H1 (cell line): ENCODE measurements at regions not wholly inside any gene's neighbourhood (a gene's known extent, or its start where the extent isn't known, plus 50 kb on each side); places are given as distances from the start of the nearest gene placed in this dataset.

Experiments
- CTCF ChIA-PET: fragments of 300-600 bp; sonication (Branson Sonifier 250); formaldehyde crosslinking; loops from one replicate; lab custom pipeline; 2021; ENCODE audit not compliant: partially characterized antibody; lab: Charles Lee
- POLR2A ChIA-PET: fragments of 300-600 bp; sonication (Branson Sonifier 250); formaldehyde crosslinking; loops from one replicate; lab custom pipeline; 2021; ENCODE audit warnings: inconsistent platforms; ENCODE audit not compliant: partially characterized antibody; lab: Charles Lee
- DNase-seq, 2 experiments: peaks; one replicate each; pipeline versions ENCODE4 v3.0.0 to v3.0.0-alpha.2; 2010 to 2022; ENCODE audit warnings: low spot score in 2 of 2, low read depth in 1 of 2, mixed read lengths in 1 of 2
- FAIRE-seq: peaks from 2 replicates; lab custom pipeline; 2011; peaks lifted over from hg19 to GRCh38; lab: Jason Lieb, UNC
- H2AFZ ChIP-seq: 2 replicates; pipeline ENCODE4 v1.8.1; 2012; ENCODE audit warnings: low read length, inconsistent platforms
- H2AK5ac ChIP-seq: 2 replicates; pipeline ENCODE4 v1.6.1; 2013; ENCODE audit warnings: low read depth, low read length
- H2BK120ac ChIP-seq: replicated peaks from 2 replicates; pipeline ENCODE3; 2013; ENCODE audit warnings: low read depth, low read length, inconsistent platforms
- H2BK12ac ChIP-seq: 2 replicates; pipeline ENCODE4 v1.6.1; 2013; ENCODE audit warnings: low read depth, low read length
- H2BK15ac ChIP-seq: 2 replicates; pipeline ENCODE4 v1.6.1; 2013; ENCODE audit warnings: low read length
- H2BK20ac ChIP-seq: 2 replicates; pipeline ENCODE4 v1.6.1; 2013; ENCODE audit warnings: low read length
- H2BK5ac ChIP-seq: 2 replicates; pipeline ENCODE4 v1.6.1; 2013; ENCODE audit warnings: low read depth, low read length
- H3K14ac ChIP-seq: 2 replicates; pipeline ENCODE4 v1.6.1; 2013; ENCODE audit warnings: inconsistent platforms; ENCODE audit not compliant: insufficient read length
- H3K18ac ChIP-seq: 2 replicates; pipeline ENCODE4 v1.6.1; 2013; ENCODE audit warnings: low read length; ENCODE audit errors: extremely low read depth
- H3K23ac ChIP-seq: 2 replicates; pipeline ENCODE4 v1.6.1; 2013; ENCODE audit warnings: inconsistent platforms; ENCODE audit not compliant: insufficient read length
- H3K23me2 ChIP-seq: 2 replicates; pipeline ENCODE4 v1.6.1; 2013; ENCODE audit warnings: low read depth, low read length
- H3K27ac ChIP-seq: 2 replicates; pipeline ENCODE4 v1.6.1; 2011; ENCODE audit warnings: low read depth, low read length, inconsistent platforms
- H3K27me3 ChIP-seq, 4 experiments: replicated peaks in 1 of 4; 1 replicate in 1 of 4; 2 replicates in 3 of 4; pipeline versions ENCODE4 v1.6.1 to v1.8.1; 2011 to 2013; ENCODE audit warnings: low read length in 3 of 4, mild to moderate bottlenecking in 3 of 4, inconsistent platforms in 2 of 4, mixed read lengths in 2 of 4, moderate library complexity in 1 of 4; ENCODE audit not compliant: control insufficient read depth in 3 of 4, insufficient read depth in 3 of 4; ENCODE audit errors: extremely low read depth in 1 of 4
- H3K36me3 ChIP-seq, 4 experiments: 2 replicates each; pipeline versions ENCODE4 v1.6.1 to v1.8.1; 2011 to 2013; ENCODE audit warnings: mild to moderate bottlenecking in 4 of 4, low read length in 3 of 4, moderate library complexity in 2 of 4, control low read depth in 1 of 4, inconsistent platforms in 1 of 4; ENCODE audit not compliant: insufficient read depth in 4 of 4, control insufficient read depth in 2 of 4
- H3K4ac ChIP-seq: replicated peaks from 2 replicates; pipeline ENCODE3; 2013; ENCODE audit warnings: low read length, low read depth, mixed read lengths, inconsistent platforms; ENCODE audit not compliant: insufficient read length
- H3K4me1 ChIP-seq, 4 experiments: replicated peaks in 1 of 4; 1 replicate in 1 of 4; 2 replicates in 3 of 4; pipeline versions ENCODE4 v1.6.1 to v1.8.1; 2011 to 2013; ENCODE audit warnings: low read length in 3 of 4, inconsistent platforms in 2 of 4, mixed read lengths in 1 of 4; ENCODE audit not compliant: insufficient read depth in 4 of 4, control insufficient read depth in 3 of 4
- H3K4me2 ChIP-seq, 2 experiments: 2 replicates each; pipeline versions ENCODE4 v1.6.1 to v1.8.1; 2011 to 2013; ENCODE audit warnings: low read depth in 2 of 2, low read length in 2 of 2, control low read depth in 1 of 2, inconsistent platforms in 1 of 2, mild to moderate bottlenecking in 1 of 2; ENCODE audit not compliant: insufficient read depth in 1 of 2
- H3K4me3 ChIP-seq, 4 experiments: fragments of 200-600, 300-600 bp in 1 of 4; sonication (generic), shearing (Covaris generic), sonication (Bioruptor Twin) in 1 of 4; 2 replicates each; pipeline versions ENCODE4 v1.5.1 to v1.8.1; 2011 to 2016; ENCODE audit warnings: low read length in 4 of 4, low read depth in 3 of 4, control low read depth in 2 of 4, inconsistent platforms in 2 of 4, mild to moderate bottlenecking in 2 of 4, mixed read lengths in 1 of 4, moderate library complexity in 1 of 4; ENCODE audit not compliant: insufficient read depth in 2 of 4; ENCODE audit errors: extremely low read depth in 1 of 4
- H3K56ac ChIP-seq: replicated peaks from 2 replicates; pipeline ENCODE3; 2013; ENCODE audit warnings: low read depth, mild to moderate bottlenecking, mixed read lengths, low read length, inconsistent platforms; ENCODE audit not compliant: insufficient read length
- H3K79me1 ChIP-seq: 2 replicates; pipeline ENCODE4 v1.6.1; 2013; ENCODE audit warnings: low read depth, low read length, control low read depth
- H3K79me2 ChIP-seq, 2 experiments: 2 replicates each; pipeline versions ENCODE4 v1.6.1 to v1.8.1; 2012 to 2013; ENCODE audit warnings: low read length in 2 of 2, mild to moderate bottlenecking in 2 of 2, inconsistent platforms in 1 of 2; ENCODE audit not compliant: insufficient read depth in 2 of 2, control insufficient read depth in 1 of 2
- H3K9ac ChIP-seq, 4 experiments: replicated peaks in 1 of 4; 1 replicate in 1 of 4; 2 replicates in 3 of 4; pipeline versions ENCODE4 v1.6.1 to v1.8.1; 2011 to 2013; ENCODE audit warnings: low read depth in 3 of 4, low read length in 3 of 4, control low read depth in 2 of 4, mild to moderate bottlenecking in 2 of 4, moderate library complexity in 2 of 4, inconsistent platforms in 1 of 4; ENCODE audit errors: extremely low read depth in 1 of 4
- H3K9me3 ChIP-seq, 2 experiments: 2 replicates each; pipeline versions ENCODE4 v1.6.1 to v1.8.1; 2012 to 2013; ENCODE audit warnings: mild to moderate bottlenecking in 2 of 2, moderate library complexity in 2 of 2, control low read depth in 1 of 2, inconsistent platforms in 1 of 2, low read depth in 1 of 2, low read length in 1 of 2, mixed read lengths in 1 of 2; ENCODE audit not compliant: insufficient read depth in 2 of 2
- H4K20me1 ChIP-seq, 2 experiments: replicated peaks in 1 of 2; 2 replicates each; pipeline versions ENCODE3 to v1.8.1; 2011 to 2013; ENCODE audit warnings: inconsistent platforms in 2 of 2, low read length in 2 of 2, mild to moderate bottlenecking in 1 of 2; ENCODE audit not compliant: insufficient read depth in 2 of 2, control insufficient read depth in 1 of 2
- H4K5ac ChIP-seq: 2 replicates; pipeline ENCODE4 v1.6.1; 2013; ENCODE audit warnings: low read length, low read depth, mixed read lengths, inconsistent platforms; ENCODE audit not compliant: insufficient read length
- H4K8ac ChIP-seq: 2 replicates; pipeline ENCODE4 v1.8.0; 2013; ENCODE audit warnings: mild to moderate bottlenecking, moderate library complexity, low read length, inconsistent platforms; ENCODE audit not compliant: insufficient read depth; ENCODE audit errors: extremely low read depth
- H4K91ac ChIP-seq: replicated peaks from 2 replicates; pipeline ENCODE3; 2013; ENCODE audit warnings: low read length, mixed read lengths, inconsistent platforms; ENCODE audit not compliant: insufficient read length
- E2F6 ChIP-seq: IDR thresholded peaks from 2 replicates; pipeline ENCODE4 v1.6.1; 2012; ENCODE audit warnings: inconsistent platforms
- SAP30 ChIP-seq: fragments of 300-600 bp; sonication (generic); IDR thresholded peaks from 2 replicates; pipeline ENCODE4 v1.7.1; 2012; ENCODE audit warnings: low read length, moderate library complexity, mild to moderate bottlenecking, inconsistent platforms; ENCODE audit not compliant: insufficient read depth, insufficient replicate concordance
- WGBS, 2 experiments: shearing (Covaris generic) in 1 of 2; methylation state at CpG; one replicate each; pipeline versions ENCODE4 v1.1.6 to v1.1.7; 2013 to 2015; ENCODE audit warnings: low lambda C conversion rate in 2 of 2, mixed read lengths in 2 of 2, inconsistent platforms in 1 of 2, low coverage in 1 of 2, missing lambda C conversion rate in 1 of 2; ENCODE audit not compliant: insufficient replicate concordance in 2 of 2, insufficient coverage in 1 of 2, insufficient read length in 1 of 2; ENCODE audit errors: extremely low coverage in 1 of 2, missing lambda C conversion rate in 1 of 2; 5-methylcytosine and 5-hydroxymethylcytosine counted together
- TF ChIP-seq, protein P1 (sequence below), 3 experiments: IDR thresholded peaks; 1 replicate in 2 of 3; 2 replicates in 1 of 3; pipeline versions ENCODE4 v1.5.1 to v1.6.1; 2011; ENCODE audit warnings: low read length in 3 of 3, mild to moderate bottlenecking in 3 of 3, inconsistent platforms in 2 of 3, low read depth in 1 of 3, moderate library complexity in 1 of 3; ENCODE audit not compliant: insufficient read depth in 1 of 3; ENCODE audit errors: control extremely low read depth in 1 of 3

DNA sequence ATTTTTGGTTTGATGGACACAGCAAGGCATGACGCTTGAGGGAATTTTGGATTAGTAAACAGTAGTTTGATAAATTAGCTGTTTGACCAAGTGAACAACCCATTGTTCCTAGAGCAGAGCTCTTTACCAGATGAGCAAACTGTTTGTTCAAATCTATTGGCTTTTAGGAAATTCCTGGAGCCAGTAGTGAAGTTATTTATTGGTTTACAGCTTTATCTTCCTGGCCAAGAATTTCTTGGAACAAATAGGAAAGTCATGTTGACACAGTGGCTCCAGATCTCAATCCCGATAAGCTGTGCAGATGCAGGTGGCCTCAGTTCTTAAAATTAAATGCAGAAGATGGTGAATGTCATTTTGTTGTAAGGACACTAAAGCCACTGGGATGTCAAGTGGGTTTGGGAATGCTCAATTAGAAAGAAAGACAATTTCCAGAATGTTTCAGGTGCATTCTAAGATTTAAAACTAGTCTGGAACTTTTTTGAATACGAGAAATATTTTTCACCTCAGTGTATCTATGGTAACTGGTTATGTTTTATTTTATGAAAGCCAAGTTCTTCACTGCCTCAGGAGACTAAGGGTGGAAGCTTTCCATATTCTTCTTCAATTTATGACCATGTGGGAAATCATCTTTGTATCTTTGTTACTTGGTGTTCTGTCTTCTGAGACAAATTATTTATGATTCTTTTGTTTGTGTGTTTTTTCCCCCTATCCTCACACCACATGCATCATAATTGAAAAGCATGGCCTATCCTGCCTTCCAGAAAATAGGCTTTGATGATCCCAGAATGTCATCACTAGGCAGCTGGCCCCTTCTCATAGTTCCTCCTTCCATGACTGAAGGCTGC lies 554.5 kb downstream of the STIM2 start:
- H3K9ac ChIP-seq = no peak overlapping the region
- no peak overlapping the region for H4K8ac ChIP-seq
- H2BK15ac ChIP-seq = no peak overlapping the region
- no peak overlapping the region for H3K4ac ChIP-seq
- H3K36me3 ChIP-seq = no peaks in the 10 kb centered on the region; a peak in 1 of 8 replicates
- no peak overlapping the region for H3K27ac ChIP-seq
- no peak overlapping the region for H2BK5ac ChIP-seq
- no peak overlapping the region for H3K23ac ChIP-seq
- no peak for TF ChIP-seq E2F6
- TF ChIP-seq, protein P1, sequence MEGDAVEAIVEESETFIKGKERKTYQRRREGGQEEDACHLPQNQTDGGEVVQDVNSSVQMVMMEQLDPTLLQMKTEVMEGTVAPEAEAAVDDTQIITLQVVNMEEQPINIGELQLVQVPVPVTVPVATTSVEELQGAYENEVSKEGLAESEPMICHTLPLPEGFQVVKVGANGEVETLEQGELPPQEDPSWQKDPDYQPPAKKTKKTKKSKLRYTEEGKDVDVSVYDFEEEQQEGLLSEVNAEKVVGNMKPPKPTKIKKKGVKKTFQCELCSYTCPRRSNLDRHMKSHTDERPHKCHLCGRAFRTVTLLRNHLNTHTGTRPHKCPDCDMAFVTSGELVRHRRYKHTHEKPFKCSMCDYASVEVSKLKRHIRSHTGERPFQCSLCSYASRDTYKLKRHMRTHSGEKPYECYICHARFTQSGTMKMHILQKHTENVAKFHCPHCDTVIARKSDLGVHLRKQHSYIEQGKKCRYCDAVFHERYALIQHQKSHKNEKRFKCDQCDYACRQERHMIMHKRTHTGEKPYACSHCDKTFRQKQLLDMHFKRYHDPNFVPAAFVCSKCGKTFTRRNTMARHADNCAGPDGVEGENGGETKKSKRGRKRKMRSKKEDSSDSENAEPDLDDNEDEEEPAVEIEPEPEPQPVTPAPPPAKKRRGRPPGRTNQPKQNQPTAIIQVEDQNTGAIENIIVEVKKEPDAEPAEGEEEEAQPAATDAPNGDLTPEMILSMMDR (IDR thresholded peaks at IDR 0.05; ENCODE audit: control extremely low read depth in 1 of 3, insufficient read depth in 1 of 3, low read depth in 1 of 3, low read length in 3 of 3) = no peak
- TF ChIP-seq SAP30 = no peak
- H3K23me2 ChIP-seq = no peaks in the 10 kb centered on the region
- POLR2A ChIA-PET = no interaction called here
- no peak overlapping the region for H3K18ac ChIP-seq
- H4K91ac ChIP-seq = no peak overlapping the region
- H2BK20ac ChIP-seq = no peak overlapping the region
- H3K56ac ChIP-seq = no peak overlapping the region
- H3K27me3 ChIP-seq = no peaks in the 10 kb centered on the region
- H2BK120ac ChIP-seq = no peak overlapping the region
- no peak overlapping the region for H3K14ac ChIP-seq
- no peak for FAIRE-seq
- no peaks in the 10 kb centered on the region for H3K79me2 ChIP-seq
- no peak overlapping the region for H3K4me3 ChIP-seq
- no peak for DNase-seq
- H2AFZ ChIP-seq = no peak overlapping the region
- no peak overlapping the region for H3K4me2 ChIP-seq
- H3K9me3 ChIP-seq = peaks cover 3 to 12% of the 10 kb centered on the region in 2 experiments; a peak in 2 of 4 replicates
- H2AK5ac ChIP-seq = no peak overlapping the region
- no peak overlapping the region for H2BK12ac ChIP-seq
- no peaks in the 10 kb centered on the region for H3K79me1 ChIP-seq
- no peak overlapping the region for H4K5ac ChIP-seq
- H3K4me1 ChIP-seq = no peaks in the 10 kb centered on the region
- CTCF ChIA-PET = no interaction called here
- H4K20me1 ChIP-seq = no peaks in the 10 kb centered on the region
- 90% methylated on average over 3 of the region's 3 CpGs; no CpG with 5 or more reads in 1 of the 2 experiments for WGBS, 2 experiments
